Ectodermal cell (in vitro differentiated cells): ENCODE measurements at regions not wholly inside any gene's neighbourhood (a gene's known extent, or its start where the extent isn't known, plus 50 kb on each side); places are given as distances from the start of the nearest gene placed in this dataset.

Experiments
- H3K27ac ChIP-seq: 2 replicates; pipeline ENCODE4 v1.7.0; 2013; ENCODE audit warnings: mild to moderate bottlenecking, low read depth, low read length; ENCODE audit not compliant: insufficient read depth, poor library complexity, severe bottlenecking
- H3K27me3 ChIP-seq: 2 replicates; pipeline ENCODE4 v1.7.0; 2013; ENCODE audit warnings: mild to moderate bottlenecking, low read length; ENCODE audit not compliant: insufficient read depth, control insufficient read depth, poor library complexity, severe bottlenecking
- H3K36me3 ChIP-seq: one replicate; pipeline ENCODE4 v1.7.0; 2013; ENCODE audit warnings: low read length; ENCODE audit not compliant: control insufficient read depth, insufficient read depth
- H3K4me1 ChIP-seq: one replicate; pipeline ENCODE4 v1.7.0; 2013; ENCODE audit warnings: low read length; ENCODE audit not compliant: control insufficient read depth, insufficient read depth
- H3K4me3 ChIP-seq: 2 replicates; pipeline ENCODE4 v1.7.0; 2013; ENCODE audit warnings: low read depth, low read length, control low read depth; ENCODE audit not compliant: insufficient read depth
- H3K9me3 ChIP-seq: 2 replicates; pipeline ENCODE4 v1.7.0; 2013; ENCODE audit warnings: mild to moderate bottlenecking, low read length, moderate library complexity; ENCODE audit not compliant: control insufficient read depth
- WGBS, 2 experiments: methylation state at CpG; one replicate each; pipeline ENCODE4 v1.1.7; 2013; ENCODE audit warnings: missing lambda C conversion rate in 2 of 2; 5-methylcytosine and 5-hydroxymethylcytosine counted together

- no peak overlapping the region for H3K4me3 ChIP-seq
- H3K36me3 ChIP-seq: no peaks in the 10 kb centered on the region
- no peak overlapping the region for H3K27ac ChIP-seq
- H3K9me3 ChIP-seq: no peaks in the 10 kb centered on the region
- no peaks in the 10 kb centered on the region for H3K4me1 ChIP-seq
- H3K27me3 ChIP-seq: no peaks in the 10 kb centered on the region
- 78% methylated on average over 10 of the region's 10 CpGs for WGBS, 2 experiments
Observed at GRCh38 chr7:156223935-156224832, 411.9 kb upstream of the SHH start.

GRCh38 chr7:156222611-156223010 lies 410.3 kb upstream of the SHH start:
- no peak overlapping the region for H3K4me3 ChIP-seq
- H3K27ac ChIP-seq: no peak overlapping the region
- H3K9me3 ChIP-seq: no peaks in the 10 kb centered on the region
- no peaks in the 10 kb centered on the region for H3K27me3 ChIP-seq
- no peaks in the 10 kb centered on the region for H3K4me1 ChIP-seq
- WGBS, 2 experiments: 92% methylated on average over 7 of the region's 7 CpGs
- H3K36me3 ChIP-seq: no peaks in the 10 kb centered on the region

GRCh38 chr7:156222151-156222550 lies 409.9 kb upstream of the SHH start:
- Histone ChIP-seq H3K9me3 (no peaks in the 10 kb centered on the region), H3K36me3 (no peaks in the 10 kb centered on the region), H3K27ac (no peak overlapping the region), H3K4me1 (no peaks in the 10 kb centered on the region), H3K4me3 (no peak overlapping the region), H3K27me3 (no peaks in the 10 kb centered on the region)
- 94 to 97% methylated on average over 4 of the region's 4 CpGs for WGBS, 2 experiments

GRCh38 chr7:156220701-156221100 lies 408.4 kb upstream of the SHH start:
- Histone ChIP-seq H3K4me3 (no peak overlapping the region), H3K27ac (no peak overlapping the region), H3K27me3 (no peaks in the 10 kb centered on the region), H3K36me3 (no peaks in the 10 kb centered on the region), H3K4me1 (no peaks in the 10 kb centered on the region), H3K9me3 (no peaks in the 10 kb centered on the region)
- 94 to 96% methylated on average over 9 of the region's 10 CpGs for WGBS, 2 experiments

GRCh38 chr7:156220078-156220605 lies 407.9 kb upstream of the SHH start:
- H3K27me3 ChIP-seq: no peaks in the 10 kb centered on the region
- no peaks in the 10 kb centered on the region for H3K9me3 ChIP-seq
- WGBS, 2 experiments: 92% methylated on average over 16 of the region's 16 CpGs
- H3K27ac ChIP-seq: no peak overlapping the region
- no peaks in the 10 kb centered on the region for H3K4me1 ChIP-seq
- no peak overlapping the region for H3K4me3 ChIP-seq
- H3K36me3 ChIP-seq: no peaks in the 10 kb centered on the region

- WGBS, 2 experiments: 92 to 94% methylated on average over 18 of the region's 18 CpGs
- no peak overlapping the region for H3K27ac ChIP-seq
- no peaks in the 10 kb centered on the region for H3K27me3 ChIP-seq
- H3K4me1 ChIP-seq: no peaks in the 10 kb centered on the region
- no peaks in the 10 kb centered on the region for H3K36me3 ChIP-seq
- H3K9me3 ChIP-seq: no peaks in the 10 kb centered on the region
- no peak overlapping the region for H3K4me3 ChIP-seq
Observed at GRCh38 chr7:156219307-156220077, 407.2 kb upstream of the SHH start.

- no peaks in the 10 kb centered on the region for H3K36me3 ChIP-seq
- H3K4me3 ChIP-seq: no peak overlapping the region
- no peaks in the 10 kb centered on the region for H3K27me3 ChIP-seq
- H3K27ac ChIP-seq: no peak overlapping the region
- no peaks in the 10 kb centered on the region for H3K4me1 ChIP-seq
- no peaks in the 10 kb centered on the region for H3K9me3 ChIP-seq
- 81 to 83% methylated on average over 13 of the region's 13 CpGs for WGBS, 2 experiments
Observed at GRCh38 chr7:156218544-156219306, 406.5 kb upstream of the SHH start.

- Histone ChIP-seq H3K27me3 (no peaks in the 10 kb centered on the region), H3K4me1 (no peaks in the 10 kb centered on the region), H3K4me3 (no peak overlapping the region), H3K9me3 (no peaks in the 10 kb centered on the region), H3K36me3 (no peaks in the 10 kb centered on the region), H3K27ac (no peak overlapping the region)
- 97 to 98% methylated on average over 2 to 6 of the region's 6 CpGs for WGBS, 2 experiments
Observed at GRCh38 chr7:156217803-156218202, 405.5 kb upstream of the SHH start.

GRCh38 chr7:156209087-156209486 lies 396.8 kb upstream of the SHH start:
- 92 to 95% methylated on average over 7 of the region's 7 CpGs for WGBS, 2 experiments
- no peaks in the 10 kb centered on the region for H3K36me3 ChIP-seq
- H3K9me3 ChIP-seq: no peaks in the 10 kb centered on the region
- H3K27ac ChIP-seq: no peak overlapping the region
- no peak overlapping the region for H3K4me3 ChIP-seq
- no peaks in the 10 kb centered on the region for H3K27me3 ChIP-seq
- H3K4me1 ChIP-seq: no peaks in the 10 kb centered on the region
